K562 (cell line): ENCODE measurements at regions not wholly inside any gene's neighbourhood (a gene's known extent, or its start where the extent isn't known, plus 50 kb on each side); places are given as distances from the start of the nearest gene placed in this dataset.

Source experiments
- E2F8 ChIP-seq: fragments of 450-650 bp; IDR thresholded peaks from 2 replicates; pipeline ENCODE4 v1.7.1; 2018; ENCODE audit warnings: mild to moderate bottlenecking, low read depth; ENCODE audit not compliant: partially characterized antibody
- FOXP4 ChIP-seq: sonication (generic); formaldehyde crosslinking; IDR thresholded peaks from 2 replicates; pipeline ENCODE4 v1.8.0; 2022; ENCODE audit warnings: mild to moderate bottlenecking, missing genetic modification reagents, borderline replicate concordance
- HDAC1 ChIP-seq, 2 experiments: fragments of 450-650 bp; IDR thresholded peaks; 2 replicates each; pipeline ENCODE4 v1.6.1; 2016 to 2017; ENCODE audit warnings: inconsistent platforms in 1 of 2, mild to moderate bottlenecking in 1 of 2, moderate library complexity in 1 of 2
- HDAC6 ChIP-seq: IDR thresholded peaks from 2 replicates; pipeline ENCODE4 v1.6.1; 2012; ENCODE audit warnings: low read depth, mild to moderate bottlenecking, control low read depth, inconsistent platforms, low read length, moderate library complexity
- LEF1 ChIP-seq: fragments of 450-650 bp; IDR thresholded peaks from 2 replicates; pipeline ENCODE4 v1.6.1; 2016; ENCODE audit warnings: mild to moderate bottlenecking
- POLR2G ChIP-seq: fragments of 200-400 bp; formaldehyde crosslinking; IDR thresholded peaks from 2 replicates; pipeline ENCODE4 v1.6.1; 2017; ENCODE audit warnings: low read depth, mild to moderate bottlenecking, antibody characterized with exemption, low read length, moderate library complexity
- POU5F1 ChIP-seq: fragments of 150-350 bp; IDR thresholded peaks from 2 replicates; pipeline ENCODE4 v1.6.1; 2014; ENCODE audit warnings: borderline replicate concordance, low read length, low read depth, mild to moderate bottlenecking; ENCODE audit not compliant: partially characterized antibody
- SIX5 ChIP-seq, 2 experiments: IDR thresholded peaks; 2 replicates each; pipeline ENCODE4 v1.6.1; 2011; ENCODE audit warnings: low read length in 2 of 2, borderline replicate concordance in 1 of 2, low read depth in 1 of 2, mild to moderate bottlenecking in 1 of 2, moderate library complexity in 1 of 2; ENCODE audit not compliant: insufficient read depth in 1 of 2
- SUPT5H ChIP-seq: fragments of 450-650 bp; IDR thresholded peaks from 2 replicates; pipeline ENCODE4 v1.6.1; 2016
- TSC22D4 ChIP-seq: fragments of 450-650 bp; IDR thresholded peaks from 2 replicates; pipeline ENCODE4 v1.6.1; 2016; ENCODE audit warnings: missing genetic modification characterization, missing biosample characterization, control low read depth
- ZBTB9 ChIP-seq: fragments of 450-650 bp; formaldehyde crosslinking; IDR thresholded peaks from 2 replicates; pipeline ENCODE4 v1.4.0; 2020; ENCODE audit warnings: mild to moderate bottlenecking, moderate library complexity
- ZNF212 ChIP-seq: fragments of 450-650 bp; formaldehyde crosslinking; IDR thresholded peaks from 2 replicates; pipeline ENCODE4 v1.4.0; 2020; ENCODE audit warnings: mild to moderate bottlenecking
- ZNF316 ChIP-seq: fragments of 450-650 bp; IDR thresholded peaks from 2 replicates; pipeline ENCODE4 v1.6.1; 2016
- ZNF609 ChIP-seq: sonication (generic); formaldehyde crosslinking; IDR thresholded peaks from 2 replicates; pipeline ENCODE4 v1.8.1; 2023; ENCODE audit warnings: missing genetic modification reagents, mild to moderate bottlenecking, borderline replicate concordance

- peak; percentile 33; the same call in 1 of the 2 replicates for TF ChIP-seq FOXP4 (CRISPR knock-in tag)
- no peak for TF ChIP-seq LEF1
- TF ChIP-seq HDAC1 (IDR thresholded peaks at IDR 0.05): peak in 1 of 2 experiments; percentile 58; a peak in 2 of 4 replicates
- no peak for TF ChIP-seq HDAC6
- peak; percentile 92 for TF ChIP-seq POLR2G
- no peak for TF ChIP-seq E2F8
- TF ChIP-seq ZBTB9: no peak
- TF ChIP-seq TSC22D4: no peak
- TF ChIP-seq SUPT5H: peak; percentile 85
- peak; percentile 46 to 56; a peak in 3 of 4 replicates for TF ChIP-seq SIX5 (IDR thresholded peaks at IDR 0.05; ENCODE audit: borderline replicate concordance in 1 of 2, insufficient read depth in 1 of 2, low read depth in 1 of 2, low read length in 2 of 2)
- no peak for TF ChIP-seq ZNF212 (CRISPR knock-in tag)
- TF ChIP-seq ZNF316: no peak
- TF ChIP-seq POU5F1: no peak
- no peak for TF ChIP-seq ZNF609 (CRISPR knock-in tag)
Measured at GRCh38 chr19:27793644-27794493, 1419.1 kb downstream of the UQCRFS1 start (continued).
